ENCODE measurements at regions not wholly inside any gene's neighbourhood (a gene's known extent, or its start where the extent isn't known, plus 50 kb on each side); places are given as distances from the start of the nearest gene placed in this dataset.

DNA sequence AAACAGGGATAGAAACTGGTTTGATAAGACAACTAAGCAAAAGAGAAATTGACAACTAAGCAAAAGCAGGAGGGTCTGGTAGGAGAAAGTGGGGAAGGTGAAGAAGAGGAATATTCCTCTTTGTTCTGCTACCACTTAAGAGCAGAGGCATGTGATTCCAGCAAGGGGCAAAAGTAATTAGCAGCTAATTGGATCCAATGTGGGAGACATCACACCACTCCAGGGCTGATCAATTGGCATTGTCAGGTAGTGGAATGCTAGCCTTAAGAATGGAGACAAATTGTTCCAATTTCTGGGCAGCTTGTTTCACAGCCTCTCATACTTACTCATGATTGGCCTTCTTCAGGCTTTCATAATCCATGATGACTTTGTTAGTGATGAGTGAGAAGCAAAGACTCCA lies 547.1 kb upstream of the GCFC2 start:
- Histone ChIP-seq H3K27ac (no peak overlapping the region), H3K36me3 (no peaks in the 10 kb centered on the region), H3K27me3 (no peaks in the 10 kb centered on the region), H3K4me1 (no peaks in the 10 kb centered on the region), H3K4me3 (no peak overlapping the region), H3K9me3 (no peaks in the 10 kb centered on the region)
- DNase-seq, result no peak
- intact Hi-C loops (cut with DNase I; ENCODE audit: low total_unique reads), result no loop called here
- TF ChIP-seq, protein P1, sequence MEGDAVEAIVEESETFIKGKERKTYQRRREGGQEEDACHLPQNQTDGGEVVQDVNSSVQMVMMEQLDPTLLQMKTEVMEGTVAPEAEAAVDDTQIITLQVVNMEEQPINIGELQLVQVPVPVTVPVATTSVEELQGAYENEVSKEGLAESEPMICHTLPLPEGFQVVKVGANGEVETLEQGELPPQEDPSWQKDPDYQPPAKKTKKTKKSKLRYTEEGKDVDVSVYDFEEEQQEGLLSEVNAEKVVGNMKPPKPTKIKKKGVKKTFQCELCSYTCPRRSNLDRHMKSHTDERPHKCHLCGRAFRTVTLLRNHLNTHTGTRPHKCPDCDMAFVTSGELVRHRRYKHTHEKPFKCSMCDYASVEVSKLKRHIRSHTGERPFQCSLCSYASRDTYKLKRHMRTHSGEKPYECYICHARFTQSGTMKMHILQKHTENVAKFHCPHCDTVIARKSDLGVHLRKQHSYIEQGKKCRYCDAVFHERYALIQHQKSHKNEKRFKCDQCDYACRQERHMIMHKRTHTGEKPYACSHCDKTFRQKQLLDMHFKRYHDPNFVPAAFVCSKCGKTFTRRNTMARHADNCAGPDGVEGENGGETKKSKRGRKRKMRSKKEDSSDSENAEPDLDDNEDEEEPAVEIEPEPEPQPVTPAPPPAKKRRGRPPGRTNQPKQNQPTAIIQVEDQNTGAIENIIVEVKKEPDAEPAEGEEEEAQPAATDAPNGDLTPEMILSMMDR (IDR thresholded peaks at IDR 0.05), result no peak
- no peak for TF ChIP-seq POLR2A (IDR thresholded peaks at IDR 0.05)

DNA sequence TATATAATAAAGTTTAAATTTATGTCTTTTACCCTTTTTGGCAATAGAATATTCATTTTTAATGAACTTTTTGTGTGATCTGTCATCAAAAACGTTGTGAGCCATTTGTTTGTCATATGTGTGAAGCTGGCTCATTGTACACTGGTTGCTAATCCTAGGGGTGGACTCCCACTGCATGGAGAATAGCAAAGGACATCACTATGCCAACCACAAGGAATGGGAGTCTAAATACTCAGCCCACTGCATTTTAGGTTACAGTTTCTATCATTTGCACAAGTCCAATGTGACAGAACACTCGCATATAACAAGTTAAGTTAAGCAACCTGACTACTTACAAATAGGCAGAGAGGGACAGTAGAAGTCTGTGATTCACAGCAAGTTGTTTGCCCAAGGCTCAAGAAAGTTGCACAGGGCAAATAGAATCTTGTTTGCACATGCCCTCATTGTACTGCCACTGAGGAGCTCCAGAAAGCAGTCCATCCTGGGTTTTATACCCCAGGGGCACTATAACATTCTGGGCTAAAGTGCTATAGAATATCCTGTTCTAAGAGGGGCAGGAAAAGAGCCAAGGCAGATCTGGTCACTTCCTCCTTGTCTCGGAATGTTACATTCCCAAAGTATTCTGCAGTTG lies 545.9 kb upstream of the GCFC2 start:
- intact Hi-C loops (cut with DNase I; ENCODE audit: low total_unique reads), result no loop called here
- Histone ChIP-seq H3K27me3 (no peaks in the 10 kb centered on the region), H3K36me3 (no peaks in the 10 kb centered on the region), H3K27ac (no peak overlapping the region), H3K4me3 (no peak overlapping the region), H3K9me3 (no peaks in the 10 kb centered on the region), H3K4me1 (no peaks in the 10 kb centered on the region)
- TF ChIP-seq, protein P1 (IDR thresholded peaks at IDR 0.05), result no peak
- TF ChIP-seq POLR2A (IDR thresholded peaks at IDR 0.05), result no peak
- DNase-seq, result no peak

DNA sequence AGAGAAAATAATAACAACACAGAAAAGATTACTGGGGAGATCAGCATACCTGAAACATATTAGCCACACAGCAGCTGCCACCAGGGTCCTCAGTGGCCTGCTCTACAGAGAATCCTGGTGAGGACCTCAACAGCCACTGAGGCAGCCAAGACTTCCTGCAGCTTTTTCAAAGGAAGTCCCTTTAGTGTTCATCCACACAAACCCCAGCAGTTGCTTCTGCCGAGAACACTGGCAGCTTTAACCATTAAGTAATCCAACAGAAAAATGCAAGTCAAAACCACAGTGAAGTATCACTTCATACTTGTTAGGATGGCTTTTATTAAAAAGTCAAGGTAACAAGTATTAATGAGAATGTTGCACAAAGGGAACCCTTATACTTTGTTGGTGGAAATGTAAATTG lies 542.0 kb upstream of the GCFC2 start:
- no peaks in the 10 kb centered on the region for H3K27me3 ChIP-seq
- H3K4me1 ChIP-seq, result no peaks in the 10 kb centered on the region
- intact Hi-C loops (cut with DNase I; ENCODE audit: low total_unique reads), result no loop called here
- no peak for DNase-seq
- no peaks in the 10 kb centered on the region for H3K36me3 ChIP-seq
- no peak for TF ChIP-seq POLR2A (IDR thresholded peaks at IDR 0.05)
- TF ChIP-seq, protein P1 (IDR thresholded peaks at IDR 0.05), result no peak
- no peak overlapping the region for H3K4me3 ChIP-seq
- no peak overlapping the region for H3K27ac ChIP-seq
- no peaks in the 10 kb centered on the region for H3K9me3 ChIP-seq

DNA sequence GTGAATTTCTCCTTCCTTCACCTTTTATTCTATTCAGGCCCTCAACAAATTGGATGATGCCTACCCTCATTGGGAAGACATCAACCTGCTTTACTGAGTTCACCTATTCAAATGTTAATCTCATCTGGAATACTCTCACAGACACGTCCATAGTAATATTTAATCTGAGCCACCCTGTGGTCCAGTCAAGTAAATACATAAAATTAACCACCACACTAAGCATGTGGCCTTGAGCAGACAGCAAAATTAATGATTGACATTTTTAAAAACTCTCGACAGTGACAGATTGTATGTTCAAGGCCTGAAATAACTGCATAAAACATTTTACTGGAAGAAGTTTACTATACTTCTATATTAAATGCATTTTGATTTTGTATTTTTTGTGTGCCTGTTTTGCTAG lies 540.6 kb upstream of the GCFC2 start:
- H3K27me3 ChIP-seq, result no peaks in the 10 kb centered on the region
- no peaks in the 10 kb centered on the region for H3K4me1 ChIP-seq
- H3K36me3 ChIP-seq, result no peaks in the 10 kb centered on the region
- DNase-seq, result no peak
- no peak overlapping the region for H3K4me3 ChIP-seq
- no peaks in the 10 kb centered on the region for H3K9me3 ChIP-seq
- no peak overlapping the region for H3K27ac ChIP-seq
- TF ChIP-seq, protein P1 (IDR thresholded peaks at IDR 0.05), result no peak
- TF ChIP-seq POLR2A (IDR thresholded peaks at IDR 0.05), result no peak
- intact Hi-C loops (cut with DNase I; ENCODE audit: low total_unique reads), result no loop called here

DNA sequence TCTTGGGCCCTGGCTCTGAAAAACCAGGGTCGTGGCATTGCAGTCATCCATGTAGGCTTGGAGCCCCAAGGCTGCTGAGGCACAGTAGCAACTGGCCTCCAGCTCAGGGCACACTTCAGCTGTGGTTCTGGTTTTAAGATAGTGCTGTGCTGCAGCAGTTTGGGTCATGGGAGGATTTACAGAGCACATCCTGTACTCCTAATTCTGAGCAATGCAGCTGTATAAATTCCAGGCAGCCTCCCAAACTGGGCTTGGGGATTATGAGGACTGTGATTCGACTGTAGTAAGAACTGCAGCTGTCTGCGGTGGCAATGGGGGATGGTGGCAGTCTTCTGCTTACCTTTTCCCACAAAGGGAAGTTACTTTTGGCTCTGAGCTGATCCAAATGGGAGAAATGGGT lies 536.3 kb upstream of the GCFC2 start:
- Histone ChIP-seq H3K4me3 (no peak overlapping the region), H3K36me3 (no peaks in the 10 kb centered on the region), H3K9me3 (no peaks in the 10 kb centered on the region), H3K27me3 (peaks cover 0 to 3% of the 10 kb centered on the region in 2 donors), H3K27ac (no peak overlapping the region), H3K4me1 (no peaks in the 10 kb centered on the region)
- intact Hi-C loops (cut with DNase I; ENCODE audit: low total_unique reads), result no loop called here
- TF ChIP-seq, protein P1 (IDR thresholded peaks at IDR 0.05), result no peak
- no peak for TF ChIP-seq POLR2A (IDR thresholded peaks at IDR 0.05)
- DNase-seq, result no peak

Measured in uterus (tissue), 3 donors.